ENCODE measurements at regions not wholly inside any gene's neighbourhood (a gene's known extent, or its start where the extent isn't known, plus 50 kb on each side); places are given as distances from the start of the nearest gene placed in this dataset.
"Not testable (repeated sequence)": the region's sequence is repeated elsewhere in the genome, so short reads cannot be mapped to it uniquely, and the experiment has no call there.

DNA sequence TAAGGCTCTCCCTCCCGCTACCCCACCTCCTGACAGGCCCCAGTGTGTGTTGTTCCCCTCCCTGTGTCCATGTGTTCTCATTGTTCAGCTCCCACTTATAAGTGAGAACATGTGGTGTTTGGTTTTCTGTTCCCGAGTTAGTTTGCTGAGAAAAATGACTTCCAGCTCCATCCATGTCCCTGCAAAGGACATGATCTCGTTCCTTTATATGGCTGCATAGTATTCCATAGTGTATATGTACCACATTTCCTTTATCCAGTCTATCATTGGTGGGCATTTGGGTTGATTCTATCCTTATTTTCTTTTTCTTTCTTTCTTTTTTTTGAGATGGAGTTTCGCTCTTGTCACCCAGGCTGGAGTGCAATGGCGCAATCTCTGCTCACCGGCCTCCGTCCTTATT is 57.8 kb upstream of the RASSF3 start:
- ATAC-seq: not testable (repeated sequence)

DNA sequence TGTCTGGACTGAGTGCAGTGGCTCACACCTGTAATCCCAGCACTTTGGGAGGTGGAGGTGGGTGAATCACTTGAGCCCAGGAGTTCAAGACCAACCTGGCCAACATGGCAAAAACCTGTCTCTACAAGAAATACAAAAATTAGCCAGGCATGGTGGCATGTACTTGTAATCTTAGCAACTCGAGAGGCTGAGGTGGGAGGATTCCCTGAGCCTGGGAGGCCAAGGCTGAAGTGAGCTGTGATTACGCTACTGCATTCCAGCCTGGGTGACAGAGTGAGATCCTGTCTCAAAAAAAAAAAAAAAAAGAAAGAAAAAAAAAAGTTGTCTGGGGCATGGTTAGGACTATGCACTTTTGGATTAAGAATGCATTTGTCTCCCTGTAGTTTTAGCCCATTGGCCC is 56.6 kb upstream of the RASSF3 start:
- ATAC-seq: not testable (repeated sequence)

- ATAC-seq: no peak
These were observed 54.1 kb upstream of the RASSF3 start for GRCh38 chr12:64556231-64556630.

- no peak for ATAC-seq
These were observed 51.5 kb upstream of the RASSF3 start for GRCh38 chr12:64558754-64559153.

- peak; percentile 33 for ATAC-seq
These were observed 49.6 kb upstream of the RASSF3 start for GRCh38 chr12:64560396-64561301.
